Stimulated activated CD8-positive, alpha-beta memory T cell treated with anti-CD3 and anti-CD28 coated beads, Interleukin-2, amount 100 ng/mL, for 48 hours (primary cell): ENCODE measurements at regions not wholly inside any gene's neighbourhood (a gene's known extent, or its start where the extent isn't known, plus 50 kb on each side); places are given as distances from the start of the nearest gene placed in this dataset.

Source experiments
- DNase-seq, 2 donors: peaks; one replicate each; pipeline ENCODE4 v3.0.0-alpha.2; 2020; ENCODE audit warnings: low read depth in 2 of 2

DNA sequence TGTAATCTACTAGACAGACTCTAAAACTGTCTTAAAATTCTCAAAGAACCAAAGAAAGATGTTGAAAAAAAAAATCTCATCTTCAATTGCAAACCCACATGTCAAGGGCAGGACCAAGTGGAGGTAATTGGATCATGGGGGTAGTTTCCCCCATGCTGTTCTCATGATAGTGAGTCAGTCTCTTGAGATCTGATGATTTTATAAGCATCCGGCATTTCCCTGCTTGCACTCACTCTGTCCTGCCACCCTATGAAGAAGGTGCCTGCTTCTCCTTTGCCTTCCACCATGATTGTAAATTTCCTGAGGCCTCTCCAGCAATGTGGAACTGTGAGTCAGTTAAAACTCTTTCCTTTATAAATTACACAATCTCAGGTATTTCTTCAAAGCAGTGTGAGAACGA is 257.0 kb downstream of the HHIPL2 start:
- no peak for DNase-seq

DNA sequence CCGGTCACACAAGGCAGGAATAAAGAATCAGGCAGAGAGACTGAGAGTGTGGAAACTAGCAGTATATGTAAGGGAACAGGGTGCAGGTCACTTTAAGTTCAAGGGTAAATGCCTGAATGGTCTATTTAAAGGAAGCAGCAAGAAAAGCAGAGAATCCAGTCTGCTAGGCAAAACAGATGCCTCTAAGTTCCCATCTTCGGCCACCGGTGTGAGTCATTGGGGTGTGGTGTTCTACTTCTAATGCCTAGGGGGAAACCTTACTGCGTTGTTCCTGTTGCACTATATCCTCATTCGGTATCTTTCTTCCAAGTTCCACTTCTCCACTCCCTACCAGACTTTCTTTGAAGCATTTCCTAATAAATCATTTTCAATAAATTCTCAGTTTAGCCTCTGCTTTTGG is 259.9 kb downstream of the HHIPL2 start:
- no peak for DNase-seq

DNA sequence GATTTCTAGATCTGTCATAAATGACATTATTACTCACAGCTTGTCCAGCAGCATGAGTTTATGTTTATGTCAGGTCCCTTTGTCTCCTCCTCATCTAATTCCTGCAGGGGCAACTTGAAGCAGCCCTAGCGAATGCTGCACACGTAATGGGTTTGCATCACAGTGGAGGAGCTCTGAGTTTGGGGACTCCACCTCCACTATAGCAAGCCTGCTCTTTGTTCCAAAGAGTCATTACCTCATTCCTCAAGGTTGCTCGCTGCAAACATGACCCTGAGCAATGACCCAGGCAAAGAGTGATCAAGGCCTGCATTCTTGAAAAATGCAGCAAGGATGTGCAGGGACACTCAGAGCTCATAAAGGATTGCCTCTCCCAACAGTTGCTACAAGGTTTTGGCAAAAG is 261.9 kb downstream of the HHIPL2 start:
- no peak for DNase-seq

- no peak for DNase-seq
Observed at GRCh38 chr1:222285526-222285925, 262.4 kb downstream of the HHIPL2 start.

DNA sequence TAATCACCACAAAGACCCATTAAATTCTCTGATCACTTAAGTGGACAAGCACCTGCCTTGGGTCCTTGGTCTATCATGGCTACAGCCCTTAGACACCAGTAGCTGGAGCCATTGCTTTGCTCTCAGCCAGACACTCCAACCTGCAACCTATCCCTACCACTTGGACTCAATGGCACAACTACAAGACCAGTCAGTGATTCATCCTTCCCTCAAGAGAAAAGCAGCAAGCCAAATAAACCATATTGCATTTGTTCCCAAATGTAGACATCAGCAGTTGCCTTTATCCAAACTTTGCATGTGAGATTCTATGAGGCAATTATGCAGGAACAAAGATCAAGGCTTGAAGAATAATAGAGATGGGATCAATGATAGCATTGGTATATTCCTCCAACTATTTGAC is 263.4 kb downstream of the HHIPL2 start:
- DNase-seq, result no peak

- DNase-seq, result no peak
Observed at GRCh38 chr1:222283147-222283768, 264.6 kb downstream of the HHIPL2 start.

DNA sequence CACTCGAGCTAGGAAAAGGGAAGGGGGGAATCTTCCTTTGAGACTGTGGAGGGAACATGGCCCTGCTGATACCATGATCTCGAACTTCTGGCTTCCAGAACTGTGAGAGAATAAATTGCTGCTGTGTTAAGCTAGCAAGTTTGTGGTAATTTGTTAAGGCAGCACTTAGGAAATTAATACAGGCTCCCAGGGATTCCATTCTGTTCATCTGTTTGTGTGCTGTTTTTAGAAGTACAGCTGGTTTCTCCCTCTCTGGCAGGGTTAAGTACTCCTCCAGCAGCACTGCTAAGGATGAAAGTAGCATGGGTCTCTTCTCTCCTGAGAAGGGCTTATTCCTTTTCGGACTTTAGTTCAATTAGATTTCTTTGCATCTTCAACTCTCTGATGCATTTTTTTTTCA is 268.3 kb downstream of the HHIPL2 start:
- no peak for DNase-seq

GRCh38 chr1:222278501-222278900 is 269.4 kb downstream of the HHIPL2 start:
- DNase-seq, result no peak

DNA sequence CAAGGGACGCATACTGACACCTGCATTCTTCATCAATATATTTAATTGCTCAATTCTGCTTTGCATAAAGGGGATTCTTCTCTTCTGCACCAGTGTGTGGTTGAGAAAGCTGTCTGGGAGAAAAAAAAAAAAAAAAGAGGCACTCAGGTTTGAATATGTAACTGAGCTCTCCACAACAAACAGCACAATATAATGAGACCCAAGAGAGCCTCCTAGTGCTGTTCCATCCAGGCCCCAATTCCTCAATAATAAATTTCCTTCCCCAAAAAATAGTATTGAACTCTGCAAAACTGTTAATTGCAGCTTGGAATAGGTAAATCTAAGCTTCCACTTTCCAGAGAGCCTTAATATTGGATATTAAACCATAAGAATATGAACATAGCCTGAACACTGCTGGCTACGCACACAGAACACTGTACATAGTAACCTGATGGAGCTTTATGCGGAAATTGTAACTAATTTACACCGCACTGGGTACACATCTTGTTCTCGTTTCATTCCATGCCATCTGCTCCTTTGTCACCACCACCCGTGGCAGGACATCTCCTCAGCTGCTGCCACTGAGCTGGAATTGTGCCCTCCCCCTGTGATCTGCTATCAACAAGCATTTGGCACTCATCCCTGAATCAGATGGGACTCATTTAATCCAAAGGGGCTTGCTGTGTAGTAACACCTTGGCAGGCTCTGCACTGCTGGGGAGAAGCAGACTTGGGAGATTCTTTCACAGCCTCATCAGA is 272.0 kb downstream of the HHIPL2 start:
- DNase-seq, result no peak

- DNase-seq, result no peak
Observed at GRCh38 chr1:222275001-222275728, 272.7 kb downstream of the HHIPL2 start.

DNA sequence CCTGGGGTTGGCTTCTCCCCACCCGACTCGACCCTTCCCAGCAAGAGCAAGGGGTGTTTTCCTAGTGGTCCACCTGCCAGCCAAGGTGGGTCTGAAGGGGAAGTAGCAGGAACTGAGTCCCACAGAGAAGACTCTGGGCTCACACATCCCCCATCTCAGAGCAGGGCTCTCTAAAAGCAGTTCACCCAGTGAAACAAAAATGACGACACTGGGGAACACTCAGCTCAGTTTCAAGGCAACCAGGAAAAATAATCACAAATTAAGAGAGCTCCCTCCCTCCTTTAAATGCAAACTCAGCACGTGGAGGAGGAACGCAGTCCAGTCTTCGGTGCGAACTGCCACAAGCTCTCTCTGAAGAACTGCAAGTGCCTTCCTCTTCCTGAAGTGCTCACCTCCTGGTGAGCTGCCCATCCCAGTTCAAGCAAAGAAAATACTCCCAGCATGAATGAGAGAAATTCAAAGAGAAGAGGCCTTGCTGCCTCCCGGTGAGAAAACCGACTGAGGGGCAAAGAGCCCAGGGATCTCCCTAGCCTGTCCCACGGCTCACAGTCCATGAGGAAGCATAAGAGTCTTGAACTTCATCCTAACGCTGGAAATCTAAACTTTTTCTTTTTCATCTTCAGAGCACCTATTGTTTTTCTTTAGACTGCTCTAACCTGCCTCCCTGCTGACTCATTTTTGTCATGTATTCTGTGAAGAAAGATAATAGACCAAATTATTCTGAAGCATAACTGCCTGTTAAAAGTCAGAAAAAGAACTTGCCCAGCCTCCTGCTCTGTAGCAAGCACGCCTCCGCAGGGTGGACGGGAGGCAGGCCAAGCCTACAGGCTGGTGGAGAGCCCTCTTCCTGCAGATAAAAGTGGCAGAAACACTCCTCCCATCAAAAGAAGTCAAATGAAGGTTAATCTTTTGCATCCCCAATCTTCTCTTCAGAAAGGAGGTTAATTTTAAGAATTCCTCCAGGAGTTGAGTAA is 281.4 kb downstream of the HHIPL2 start:
- DNase-seq, result no peak

DNA sequence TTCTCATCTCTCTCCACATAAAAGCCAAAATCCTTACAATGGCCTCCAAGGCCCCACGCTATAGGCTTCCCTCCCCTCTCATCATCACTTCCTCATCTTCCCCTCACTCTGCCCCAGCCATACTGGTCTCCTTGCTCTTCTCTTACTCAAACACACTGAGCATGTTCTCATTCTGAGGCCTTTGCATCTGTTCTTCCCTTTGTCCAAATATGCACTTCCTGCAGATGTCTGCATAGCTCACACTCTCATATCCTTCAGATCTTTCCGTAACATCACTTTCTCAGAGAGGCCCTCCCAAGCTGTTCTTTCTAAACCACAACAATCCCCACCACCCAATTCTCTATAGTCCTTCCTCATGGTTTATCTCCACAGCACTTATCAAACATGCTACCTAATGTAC is 284.1 kb downstream of the HHIPL2 start:
- DNase-seq, result no peak

GRCh38 chr1:222257027-222257426 is 290.9 kb downstream of the HHIPL2 start:
- no peak for DNase-seq

DNA sequence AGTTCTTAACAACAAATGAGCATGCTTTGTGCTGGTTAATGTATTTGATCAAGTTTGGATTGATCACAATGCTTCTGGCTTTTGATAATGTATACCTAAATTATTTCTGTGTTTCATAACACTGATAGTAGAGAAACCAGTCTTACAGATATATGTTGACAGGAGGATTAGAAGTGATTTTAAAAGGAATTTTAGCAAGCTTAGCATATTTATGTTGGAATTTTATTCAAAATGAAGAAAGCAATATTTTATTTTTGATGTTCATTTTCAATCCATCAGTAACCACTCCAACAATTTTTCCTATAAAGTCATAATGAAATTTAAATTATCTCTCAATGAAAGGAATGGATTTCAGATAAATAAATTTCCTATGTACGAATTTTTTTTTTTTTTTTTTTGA is 291.8 kb downstream of the HHIPL2 start:
- DNase-seq, result no peak

DNA sequence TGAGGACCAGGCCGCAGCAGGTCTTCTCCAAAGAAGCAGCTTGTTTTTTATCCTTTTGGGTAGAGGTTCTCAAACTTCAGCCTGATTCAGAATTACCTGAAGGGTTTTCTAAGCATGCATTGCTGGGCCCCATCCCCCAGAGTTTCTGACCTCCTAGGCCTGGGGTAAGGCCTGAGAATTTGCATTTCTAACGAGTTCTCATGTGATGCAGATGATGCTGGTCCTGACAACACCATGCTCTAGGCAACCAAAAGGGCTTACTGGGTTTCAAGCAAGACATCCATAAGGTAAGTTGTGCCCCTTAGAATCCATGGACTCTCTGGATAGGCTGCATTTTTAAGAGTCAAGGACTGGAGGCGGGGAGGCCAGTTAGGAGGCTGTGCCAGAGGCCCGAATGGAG is 295.1 kb downstream of the HHIPL2 start:
- DNase-seq, result no peak

- no peak for DNase-seq
Observed at GRCh38 chr1:222251847-222252246, 296.1 kb downstream of the HHIPL2 start.

- DNase-seq, result no peak
Observed at GRCh38 chr1:222250376-222250775, 297.5 kb downstream of the HHIPL2 start.

- no peak for DNase-seq
Observed at GRCh38 chr1:222247811-222248310, 300.0 kb downstream of the HHIPL2 start.

- DNase-seq, result no peak
Observed at GRCh38 chr1:222247081-222247480, 300.8 kb downstream of the HHIPL2 start.

GRCh38 chr1:222243902-222244301 is 304.0 kb downstream of the HHIPL2 start:
- DNase-seq, result no peak

- DNase-seq, result no peak
Observed at GRCh38 chr1:222242492-222242891, 305.4 kb downstream of the HHIPL2 start.

GRCh38 chr1:222241410-222241809 is 306.5 kb downstream of the HHIPL2 start:
- no peak for DNase-seq
